GM06990 (cell line): ENCODE measurements at regions not wholly inside any gene's neighbourhood (a gene's known extent, or its start where the extent isn't known, plus 50 kb on each side); places are given as distances from the start of the nearest gene placed in this dataset.

ENCODE experiments used
- DNase-seq: peaks from one replicate; pipeline ENCODE4 v3.0.0-alpha.2; 2011; ENCODE audit not compliant: insufficient read length; ENCODE audit errors: extremely low read depth
- H3K27me3 ChIP-seq: replicated peaks from 2 replicates; pipeline ENCODE4 v1.6.0; 2011; ENCODE audit warnings: low read length; ENCODE audit not compliant: control insufficient read depth, insufficient read depth
- H3K36me3 ChIP-seq: 2 replicates; pipeline ENCODE4 v1.5.1; 2011; ENCODE audit warnings: low read length; ENCODE audit not compliant: control insufficient read depth, insufficient read depth
- H3K4me3 ChIP-seq: replicated peaks from 2 replicates; pipeline ENCODE4 v1.5.1; 2011; ENCODE audit warnings: low read depth, mild to moderate bottlenecking, control low read depth, low read length
- CTCF ChIP-seq: IDR thresholded peaks from 2 replicates; pipeline ENCODE4 v1.5.1; 2011; ENCODE audit warnings: low read length, control low read depth, mild to moderate bottlenecking, inconsistent platforms; ENCODE audit not compliant: insufficient read depth, poor library complexity, severe bottlenecking

- Histone ChIP-seq H3K4me3 (no peak overlapping the region), H3K36me3 (no peaks in the 10 kb centered on the region), H3K27me3 (no peaks in the 10 kb centered on the region)
- no peak for TF ChIP-seq CTCF
- DNase-seq: no peak
These were observed 223.8 kb upstream of the BOD1L1 start for GRCh38 chr4:13851085-13851940.

GRCh38 chr4:13852411-13852810, 224.9 kb upstream of the BOD1L1 start:
- H3K27me3 ChIP-seq: no peaks in the 10 kb centered on the region
- H3K4me3 ChIP-seq: no peak overlapping the region
- no peak for TF ChIP-seq CTCF
- DNase-seq: no peak
- H3K36me3 ChIP-seq: no peaks in the 10 kb centered on the region

GRCh38 chr4:13856387-13856786, 228.9 kb upstream of the BOD1L1 start:
- DNase-seq: no peak
- H3K27me3 ChIP-seq: no peaks in the 10 kb centered on the region
- no peak for TF ChIP-seq CTCF
- H3K4me3 ChIP-seq: no peak overlapping the region
- H3K36me3 ChIP-seq: no peaks in the 10 kb centered on the region

- H3K27me3 ChIP-seq: no peaks in the 10 kb centered on the region
- no peak for TF ChIP-seq CTCF
- no peak for DNase-seq
- no peaks in the 10 kb centered on the region for H3K36me3 ChIP-seq
- H3K4me3 ChIP-seq: no peak overlapping the region
These were observed 229.9 kb upstream of the BOD1L1 start for GRCh38 chr4:13857397-13857796.

GRCh38 chr4:13857800-13858199, 230.3 kb upstream of the BOD1L1 start:
- Histone ChIP-seq H3K36me3 (no peaks in the 10 kb centered on the region), H3K27me3 (no peaks in the 10 kb centered on the region), H3K4me3 (no peak overlapping the region)
- no peak for TF ChIP-seq CTCF
- no peak for DNase-seq

- Histone ChIP-seq H3K4me3 (no peak overlapping the region), H3K36me3 (no peaks in the 10 kb centered on the region), H3K27me3 (no peaks in the 10 kb centered on the region)
- no peak for DNase-seq
- TF ChIP-seq CTCF: no peak
These were observed 231.9 kb upstream of the BOD1L1 start for GRCh38 chr4:13859423-13859822.
